HepG2 (cell line): ENCODE measurements at regions not wholly inside any gene's neighbourhood (a gene's known extent, or its start where the extent isn't known, plus 50 kb on each side); places are given as distances from the start of the nearest gene placed in this dataset.

ENCODE experiments used
- ATAC-seq: fragments of 200-7000 bp; cut with Tn5 transposase; 3 replicates; pipeline ENCODE4 v1.9.1; 2020; ENCODE audit warnings: mild to moderate bottlenecking, moderate library complexity
- BruUV-seq: library from RNA; stranded (reverse); fragments of 400-500 nt; replicated peaks from 2 replicates; lab custom pipeline; 2021; lab: Mats Ljungman, UMichigan
- CTCF ChIA-PET: fragments of 300-600 bp; formaldehyde crosslinking; extraction: SDS; loops from one replicate; lab custom pipeline; 2021; ENCODE audit warnings: low total read pairs, inconsistent platforms, low intra/inter-chr PET ratio; lab: Yijun Ruan, JAX
- POLR2A ChIA-PET: fragments of 350-600 bp; sonication (Branson Sonifier 250); formaldehyde crosslinking; loops from one replicate; lab custom pipeline; 2020; ENCODE audit warnings: antibody characterized with exemption, inconsistent platforms; lab: Yijun Ruan, JAX
- DNase-seq: peaks from one replicate; pipeline ENCODE4 v3.0.0-alpha.2; 2015; ENCODE audit warnings: low spot score
- FAIRE-seq: peaks from 3 replicates; lab custom pipeline; 2011; peaks lifted over from hg19 to GRCh38; lab: Jason Lieb, UNC
- H2AFZ ChIP-seq: one replicate; pipeline ENCODE4 v1.6.1; 2011; ENCODE audit warnings: low read length, inconsistent platforms
- H3K27ac ChIP-seq: fragments of 300-600 bp; 3 replicates; pipeline ENCODE4 v1.8.0; 2011; ENCODE audit warnings: mixed run types, mild to moderate bottlenecking, mixed read lengths, low read length, inconsistent platforms; ENCODE audit not compliant: insufficient read depth; ENCODE audit errors: extremely low read length
- H3K27me3 ChIP-seq, 2 experiments: fragments of 200-600 bp in 1 of 2; 2 replicates in 1 of 2; 3 replicates in 1 of 2; pipeline versions ENCODE4 v1.6.0 to v1.8.0; 2011; ENCODE audit warnings: low read length in 2 of 2, mild to moderate bottlenecking in 2 of 2, moderate library complexity in 2 of 2, inconsistent platforms in 1 of 2; ENCODE audit not compliant: insufficient read depth in 2 of 2, control insufficient read depth in 1 of 2
- H3K36me3 ChIP-seq, 2 experiments: fragments of 200-600 bp in 1 of 2; replicated peaks in 1 of 2; 2 replicates in 1 of 2; 3 replicates in 1 of 2; pipeline versions ENCODE4 v1.5.1 to v1.8.0; 2011; ENCODE audit warnings: low read length in 2 of 2, inconsistent platforms in 1 of 2; ENCODE audit not compliant: insufficient read depth in 2 of 2, control insufficient read depth in 1 of 2
- H3K4me1 ChIP-seq: 2 replicates; pipeline ENCODE4 v1.5.1; 2012; ENCODE audit warnings: low read length, inconsistent platforms; ENCODE audit not compliant: insufficient read depth
- H3K4me2 ChIP-seq: 2 replicates; pipeline ENCODE4 v1.6.0; 2011; ENCODE audit warnings: low read depth, low read length, inconsistent platforms
- H3K4me3 ChIP-seq, 3 experiments: fragments of 200-600 bp in 1 of 3; sonication (generic), shearing (Covaris generic) in 1 of 3; replicated peaks in 1 of 3; 2 replicates each; pipeline ENCODE4 v1.5.1; 2011 to 2016; ENCODE audit warnings: low read length in 3 of 3, inconsistent platforms in 2 of 3, low read depth in 2 of 3, mild to moderate bottlenecking in 2 of 3, control low read depth in 1 of 3, mixed read lengths in 1 of 3; ENCODE audit not compliant: insufficient read depth in 1 of 3
- H3K79me2 ChIP-seq: one replicate; pipeline ENCODE4 v1.6.1; 2011; ENCODE audit warnings: low read length, inconsistent platforms; ENCODE audit not compliant: insufficient read depth
- H3K9ac ChIP-seq: 2 replicates; pipeline ENCODE4 v1.6.0; 2011; ENCODE audit warnings: mild to moderate bottlenecking, low read depth, low read length, inconsistent platforms; ENCODE audit not compliant: insufficient read depth
- H3K9me3 ChIP-seq: 2 replicates; pipeline ENCODE4 v1.5.1; 2012; ENCODE audit warnings: mild to moderate bottlenecking, low read length
- H4K20me1 ChIP-seq: 2 replicates; pipeline ENCODE4 v1.6.0; 2011; ENCODE audit warnings: inconsistent platforms, mild to moderate bottlenecking, low read length, moderate library complexity; ENCODE audit not compliant: insufficient read depth
- ASH2L ChIP-seq: fragments of 300-600, 200-600 bp; sonication (generic); IDR thresholded peaks from 2 replicates; pipeline ENCODE4 v1.7.0; 2017; ENCODE audit warnings: low read depth, mild to moderate bottlenecking, moderate library complexity, mixed read lengths, low read length; ENCODE audit not compliant: insufficient read length
- CAMTA2 ChIP-seq: sonication (generic); formaldehyde crosslinking; IDR thresholded peaks from 2 replicates; pipeline ENCODE4 v1.4.0; 2020; ENCODE audit warnings: mild to moderate bottlenecking, missing genetic modification reagents, borderline replicate concordance
- CEBPG ChIP-seq: IDR thresholded peaks from 2 replicates; pipeline ENCODE4 v1.6.1; 2016
- FOXK2 ChIP-seq: fragments of 450-650 bp; IDR thresholded peaks from 2 replicates; pipeline ENCODE4 v1.6.1; 2016
- HNRNPH1 ChIP-seq: fragments of 200-400 bp; formaldehyde crosslinking; optimal IDR thresholded peaks from 2 replicates; pipeline ENCODE3; 2017; ENCODE audit warnings: mild to moderate bottlenecking, low read depth, low read length
- NCOR1 ChIP-seq: fragments of 200-600 bp; sonication (generic); IDR thresholded peaks from 2 replicates; pipeline ENCODE4 v1.7.0; 2017; ENCODE audit warnings: antibody characterized with exemption, low read length, borderline replicate concordance
- PREB ChIP-seq: sonication (generic); formaldehyde crosslinking; IDR thresholded peaks from 2 replicates; pipeline ENCODE4 v1.4.0; 2020; ENCODE audit warnings: missing genetic modification reagents
- ZKSCAN5 ChIP-seq: sonication (generic); formaldehyde crosslinking; IDR thresholded peaks from 2 replicates; pipeline ENCODE4 v1.5.1; 2020; ENCODE audit warnings: mild to moderate bottlenecking, missing genetic modification reagents
- ZNF20 ChIP-seq: sonication (generic); formaldehyde crosslinking; IDR thresholded peaks from 2 replicates; pipeline ENCODE4 v1.4.0; 2020; ENCODE audit warnings: mild to moderate bottlenecking, moderate library complexity, missing genetic modification reagents
- ZNF329 ChIP-seq: sonication (generic); formaldehyde crosslinking; IDR thresholded peaks from 2 replicates; pipeline ENCODE4 v1.9.0; 2021; ENCODE audit warnings: low read depth, mild to moderate bottlenecking, missing genetic modification reagents
- ZNF496 ChIP-seq: sonication (generic); formaldehyde crosslinking; IDR thresholded peaks from 2 replicates; pipeline ENCODE4 v1.8.1; 2023; ENCODE audit warnings: mild to moderate bottlenecking, moderate library complexity, missing genetic modification reagents; ENCODE audit not compliant: insufficient replicate concordance
- ZNF552 ChIP-seq: sonication (generic); formaldehyde crosslinking; IDR thresholded peaks from 2 replicates; pipeline ENCODE4 v1.9.0; 2022; ENCODE audit warnings: missing genetic modification reagents, mild to moderate bottlenecking, borderline replicate concordance
- ZNF652 ChIP-seq: IDR thresholded peaks from 2 replicates; pipeline ENCODE4 v1.6.1; 2016; ENCODE audit warnings: low read depth, borderline replicate concordance
- ZNF746 ChIP-seq: sonication (generic); formaldehyde crosslinking; IDR thresholded peaks from 2 replicates; pipeline ENCODE4 v1.8.0; 2022; ENCODE audit warnings: mild to moderate bottlenecking, missing genetic modification reagents
- ZSCAN29 ChIP-seq: sonication (generic); formaldehyde crosslinking; conservative IDR thresholded peaks from 2 replicates; pipeline ENCODE4 v1.4.0; 2020; ENCODE audit warnings: mild to moderate bottlenecking, missing genetic modification reagents
- WGBS: methylation state at CpG from one replicate; pipeline ENCODE4 v1.1.6; 2017; ENCODE audit warnings: low lambda C conversion rate; 5-methylcytosine and 5-hydroxymethylcytosine counted together
- in situ Hi-C: cut with HindIII; loops from 2 replicates; pipeline ENCODE4 v1.10.0; 2017; ENCODE audit warnings: low pct_unique_long_range_greater_than_20kb; ENCODE audit not compliant: extremely low pct_ligation_motif_present
- intact Hi-C: fragments of 100-400 bp; cut with micrococcal nuclease; formaldehyde crosslinking; loops from one replicate; pipeline ENCODE4 v1.10.0; 2022; ENCODE audit not compliant: unreplicated experiment
- TF ChIP-seq, protein P1 (sequence below): sonication (generic); formaldehyde crosslinking; IDR thresholded peaks from 2 replicates; pipeline ENCODE4 v1.4.0; 2020; ENCODE audit warnings: missing genetic modification reagents
- TF ChIP-seq, protein P2 (sequence below): sonication (generic); formaldehyde crosslinking; IDR thresholded peaks from 2 replicates; pipeline ENCODE4 v1.8.0; 2022; ENCODE audit warnings: mild to moderate bottlenecking, missing genetic modification reagents; ENCODE audit not compliant: insufficient replicate concordance

GRCh38 chr1:83735526-83735925 is 263.4 kb downstream of the TTLL7 start (continued):
- no peak for TF ChIP-seq CAMTA2 (CRISPR knock-in tag)
- no peak for TF ChIP-seq ZSCAN29 (CRISPR knock-in tag)
- TF ChIP-seq, protein P1, sequence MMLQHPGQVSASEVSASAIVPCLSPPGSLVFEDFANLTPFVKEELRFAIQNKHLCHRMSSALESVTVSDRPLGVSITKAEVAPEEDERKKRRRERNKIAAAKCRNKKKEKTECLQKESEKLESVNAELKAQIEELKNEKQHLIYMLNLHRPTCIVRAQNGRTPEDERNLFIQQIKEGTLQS (CRISPR knock-in tag): no peak
- TF ChIP-seq, all 625 proteins: peak for 0

DNA sequence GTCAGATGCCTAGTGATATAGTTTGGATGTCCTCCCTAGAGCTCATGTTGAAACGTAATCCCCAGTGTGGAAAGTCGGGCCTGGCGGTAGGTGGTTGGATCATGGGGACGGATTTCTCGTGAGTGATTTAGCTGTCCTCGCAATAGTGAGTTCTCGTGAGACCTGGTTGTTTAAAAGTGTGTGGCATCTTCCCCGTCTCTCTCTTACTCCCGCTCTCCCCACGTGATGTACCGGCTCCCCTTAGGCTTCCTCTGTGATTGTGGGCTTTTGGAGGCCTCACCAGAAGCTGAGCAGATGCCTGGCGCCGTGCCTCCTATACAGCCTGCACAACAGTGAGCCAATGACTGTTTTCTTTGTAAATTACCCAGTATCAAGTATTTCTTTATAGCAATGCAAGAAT is 264.5 kb downstream of the TTLL7 start:
- no TSS peak for BruUV-seq
- intact Hi-C loops: no loop called here
- 67% methylated on average over 12 of the region's 13 CpGs for WGBS

More for the DNA sequence above, 264.5 kb downstream of the TTLL7 start:
- Histone ChIP-seq H3K9me3 (peaks cover 34% of the 10 kb centered on the region), H3K4me1 (no peaks in the 10 kb centered on the region), H3K27me3 (no peaks in the 10 kb centered on the region), H3K4me2 (no peak overlapping the region), H3K4me3 (no peak overlapping the region), H2AFZ (no peak overlapping the region), H3K79me2 (no peaks in the 10 kb centered on the region), H3K36me3 (no peaks in the 10 kb centered on the region), H4K20me1 (no peaks in the 10 kb centered on the region), H3K27ac (no peak overlapping the region), H3K9ac (no peak overlapping the region)
- in situ Hi-C loops: no loop called here
- TF ChIP-seq, protein P2, sequence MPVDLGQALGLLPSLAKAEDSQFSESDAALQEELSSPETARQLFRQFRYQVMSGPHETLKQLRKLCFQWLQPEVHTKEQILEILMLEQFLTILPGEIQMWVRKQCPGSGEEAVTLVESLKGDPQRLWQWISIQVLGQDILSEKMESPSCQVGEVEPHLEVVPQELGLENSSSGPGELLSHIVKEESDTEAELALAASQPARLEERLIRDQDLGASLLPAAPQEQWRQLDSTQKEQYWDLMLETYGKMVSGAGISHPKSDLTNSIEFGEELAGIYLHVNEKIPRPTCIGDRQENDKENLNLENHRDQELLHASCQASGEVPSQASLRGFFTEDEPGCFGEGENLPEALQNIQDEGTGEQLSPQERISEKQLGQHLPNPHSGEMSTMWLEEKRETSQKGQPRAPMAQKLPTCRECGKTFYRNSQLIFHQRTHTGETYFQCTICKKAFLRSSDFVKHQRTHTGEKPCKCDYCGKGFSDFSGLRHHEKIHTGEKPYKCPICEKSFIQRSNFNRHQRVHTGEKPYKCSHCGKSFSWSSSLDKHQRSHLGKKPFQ (CRISPR knock-in tag): no peak
- TF ChIP-seq ZKSCAN5 (CRISPR knock-in tag) (no peak), ASH2L (no peak), ZNF329 (no peak), ZNF746 (no peak), ZNF552 (CRISPR knock-in tag) (no peak), NCOR1 (no peak), FOXK2 (no peak), HNRNPH1 (no peak), CEBPG (CRISPR knock-in tag) (no peak), ZNF496 (CRISPR knock-in tag) (no peak), ZNF652 (CRISPR knock-in tag) (no peak), ZNF20 (no peak), PREB (CRISPR knock-in tag) (no peak)
- TF ChIP-seq, protein P1 (CRISPR knock-in tag): no peak
- FAIRE-seq: no peak
- CTCF ChIA-PET: no interaction called here
- no peak for DNase-seq
- POLR2A ChIA-PET: no interaction called here
- ATAC-seq: no peak
